NCI-H2171 treated with DMSO at 0.1 percent for 48 hours (cell line): ENCODE measurements at regions not wholly inside any gene's neighbourhood (a gene's known extent, or its start where the extent isn't known, plus 50 kb on each side); places are given as distances from the start of the nearest gene placed in this dataset.

Experiments
- DNase-seq: peaks from one replicate; lab custom pipeline; 2025; lab: John Stamatoyannopoulos, UW

GRCh38 chr1:221915764-221916163, 173.9 kb upstream of the DUSP10 start:
- DNase-seq = no peak

GRCh38 chr1:221913351-221913892, 171.5 kb upstream of the DUSP10 start:
- no peak for DNase-seq

- DNase-seq = no peak
Observed at GRCh38 chr1:221912230-221912629, 170.3 kb upstream of the DUSP10 start.

- no peak for DNase-seq
Observed at GRCh38 chr1:221911714-221912113, 169.8 kb upstream of the DUSP10 start.

- no peak for DNase-seq
Observed at GRCh38 chr1:221910222-221910621, 168.3 kb upstream of the DUSP10 start.

- DNase-seq = no peak
Observed at GRCh38 chr1:221908573-221908972, 166.7 kb upstream of the DUSP10 start.

- DNase-seq = no peak
Observed at GRCh38 chr1:221907166-221907932, 165.5 kb upstream of the DUSP10 start.

GRCh38 chr1:221905802-221906201, 163.9 kb upstream of the DUSP10 start:
- DNase-seq = no peak

- no peak for DNase-seq
Observed at GRCh38 chr1:221904319-221904718, 162.4 kb upstream of the DUSP10 start.

- no peak for DNase-seq
Observed at GRCh38 chr1:221903594-221903993, 161.7 kb upstream of the DUSP10 start.

GRCh38 chr1:221902961-221903360, 161.1 kb upstream of the DUSP10 start:
- no peak for DNase-seq

- no peak for DNase-seq
Observed at GRCh38 chr1:221900678-221901077, 158.8 kb upstream of the DUSP10 start.

GRCh38 chr1:221897321-221897721, 155.4 kb upstream of the DUSP10 start:
- DNase-seq = no peak

- DNase-seq = no peak
Observed at GRCh38 chr1:221892301-221892830, 150.5 kb upstream of the DUSP10 start.

- DNase-seq = no peak
Observed at GRCh38 chr1:221891708-221892107, 149.8 kb upstream of the DUSP10 start.

GRCh38 chr1:221888801-221889200, 146.9 kb upstream of the DUSP10 start:
- no peak for DNase-seq

GRCh38 chr1:221888218-221888617, 146.3 kb upstream of the DUSP10 start:
- no peak for DNase-seq

GRCh38 chr1:221887758-221888157, 145.9 kb upstream of the DUSP10 start:
- no peak for DNase-seq

- DNase-seq = no peak
Observed at GRCh38 chr1:221887415-221887746, 145.5 kb upstream of the DUSP10 start.

GRCh38 chr1:221886743-221887414, 145.0 kb upstream of the DUSP10 start:
- no peak for DNase-seq

GRCh38 chr1:221886311-221886710, 144.4 kb upstream of the DUSP10 start:
- DNase-seq = no peak

GRCh38 chr1:221884821-221885220, 142.9 kb upstream of the DUSP10 start:
- no peak for DNase-seq
